A549 (cell line): ENCODE measurements at regions not wholly inside any gene's neighbourhood (a gene's known extent, or its start where the extent isn't known, plus 50 kb on each side); places are given as distances from the start of the nearest gene placed in this dataset.

Experiments used
- CBX8 ChIP-seq: fragments of 200-600 bp; sonication (generic); IDR thresholded peaks from 2 replicates; pipeline ENCODE4 v1.6.1; 2016
- CHD2 ChIP-seq: fragments of 150-350 bp; IDR thresholded peaks from 2 replicates; pipeline ENCODE4 v1.6.1; 2014; ENCODE audit warnings: low read length; ENCODE audit not compliant: partially characterized antibody
- HDAC2 ChIP-seq: fragments of 200-600 bp; sonication (generic); IDR thresholded peaks from 2 replicates; pipeline ENCODE4 v1.6.1; 2016
- MAFK ChIP-seq: fragments of 450-650 bp; IDR thresholded peaks from 2 replicates; pipeline ENCODE4 v1.6.1; 2014; ENCODE audit not compliant: partially characterized antibody
- MAZ ChIP-seq: fragments of 150-350 bp; IDR thresholded peaks from 2 replicates; pipeline ENCODE4 v1.6.1; 2014; ENCODE audit warnings: antibody characterized with exemption, low read depth, low read length, borderline replicate concordance
- POLR2A ChIP-seq: IDR thresholded peaks from 2 replicates; pipeline ENCODE4 v1.6.1; 2012; ENCODE audit warnings: mild to moderate bottlenecking, low read length
- RAD21 ChIP-seq, 2 experiments: fragments of >200 bp in 1 of 2; sonication (Bioruptor Twin) in 1 of 2; formaldehyde crosslinking in 1 of 2; IDR thresholded peaks in 1 of 2; conservative IDR thresholded peaks in 1 of 2; 2 replicates in 1 of 2; 3 replicates in 1 of 2; pipeline ENCODE4 v1.6.1; 2012 to 2018; ENCODE audit warnings: inconsistent platforms in 1 of 2
- REST ChIP-seq: fragments of 200-600 bp; sonication (generic); IDR thresholded peaks from 2 replicates; pipeline ENCODE4 v1.6.1; 2016; ENCODE audit warnings: antibody characterized with exemption, mild to moderate bottlenecking, moderate library complexity
- SMC3 ChIP-seq: fragments of >200 bp; sonication (Bioruptor Twin); formaldehyde crosslinking; IDR thresholded peaks from 3 replicates; pipeline ENCODE4 v1.6.1; 2018; ENCODE audit warnings: inconsistent platforms
- USF2 ChIP-seq: fragments of 450-650 bp; IDR thresholded peaks from 2 replicates; pipeline ENCODE4 v1.6.1; 2014; ENCODE audit warnings: antibody characterized with exemption
- TF ChIP-seq, protein P1 (sequence below): IDR thresholded peaks from 2 replicates; pipeline ENCODE4 v1.6.1; 2012
- TF ChIP-seq, protein P2 (sequence below): fragments of >200 bp; sonication (Bioruptor Twin); formaldehyde crosslinking; IDR thresholded peaks from 3 replicates; pipeline ENCODE4 v1.5.1; 2016

DNA sequence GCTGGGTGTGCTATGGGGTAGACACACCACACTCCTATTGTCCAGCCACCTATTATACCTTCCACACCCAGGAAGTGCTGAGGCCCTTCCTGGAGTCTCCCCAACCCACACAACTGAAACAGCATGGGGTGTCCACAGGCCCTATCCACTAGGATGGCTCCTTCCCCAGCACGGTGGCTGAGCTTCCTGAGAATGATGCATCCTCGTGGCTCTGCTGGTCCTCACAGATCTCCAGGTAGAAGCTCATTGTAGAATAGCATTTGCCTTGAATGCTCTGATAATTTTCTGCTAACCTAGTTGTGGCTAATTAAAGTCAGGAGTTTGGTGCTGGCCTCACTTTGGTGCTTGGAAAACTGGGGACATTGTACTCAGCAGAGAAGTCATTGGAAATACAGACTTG lies 182.6 kb downstream of the ANKRD30B start:
- TF ChIP-seq, protein P1, sequence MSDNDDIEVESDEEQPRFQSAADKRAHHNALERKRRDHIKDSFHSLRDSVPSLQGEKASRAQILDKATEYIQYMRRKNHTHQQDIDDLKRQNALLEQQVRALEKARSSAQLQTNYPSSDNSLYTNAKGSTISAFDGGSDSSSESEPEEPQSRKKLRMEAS = no peak
- TF ChIP-seq USF2 (no peak), RAD21 (conservative IDR thresholded peaks at IDR 0.05 in 1 of 2, IDR thresholded peaks at IDR 0.05 in 1 of 2) (no peak), CHD2 (no peak), REST (no peak), MAZ (no peak), SMC3 (no peak), POLR2A (no peak), MAFK (no peak), CBX8 (no peak), HDAC2 (no peak)
- TF ChIP-seq, protein P2, sequence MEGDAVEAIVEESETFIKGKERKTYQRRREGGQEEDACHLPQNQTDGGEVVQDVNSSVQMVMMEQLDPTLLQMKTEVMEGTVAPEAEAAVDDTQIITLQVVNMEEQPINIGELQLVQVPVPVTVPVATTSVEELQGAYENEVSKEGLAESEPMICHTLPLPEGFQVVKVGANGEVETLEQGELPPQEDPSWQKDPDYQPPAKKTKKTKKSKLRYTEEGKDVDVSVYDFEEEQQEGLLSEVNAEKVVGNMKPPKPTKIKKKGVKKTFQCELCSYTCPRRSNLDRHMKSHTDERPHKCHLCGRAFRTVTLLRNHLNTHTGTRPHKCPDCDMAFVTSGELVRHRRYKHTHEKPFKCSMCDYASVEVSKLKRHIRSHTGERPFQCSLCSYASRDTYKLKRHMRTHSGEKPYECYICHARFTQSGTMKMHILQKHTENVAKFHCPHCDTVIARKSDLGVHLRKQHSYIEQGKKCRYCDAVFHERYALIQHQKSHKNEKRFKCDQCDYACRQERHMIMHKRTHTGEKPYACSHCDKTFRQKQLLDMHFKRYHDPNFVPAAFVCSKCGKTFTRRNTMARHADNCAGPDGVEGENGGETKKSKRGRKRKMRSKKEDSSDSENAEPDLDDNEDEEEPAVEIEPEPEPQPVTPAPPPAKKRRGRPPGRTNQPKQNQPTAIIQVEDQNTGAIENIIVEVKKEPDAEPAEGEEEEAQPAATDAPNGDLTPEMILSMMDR = no peak
